Right atrium auricular region (tissue), 2 donors: ENCODE measurements at regions not wholly inside any gene's neighbourhood (a gene's known extent, or its start where the extent isn't known, plus 50 kb on each side); places are given as distances from the start of the nearest gene placed in this dataset.

Source experiments
- DNase-seq: peaks from one replicate; pipeline ENCODE4 v3.0.0-alpha.2; 2019; ENCODE audit warnings: low spot score
- H3K27ac ChIP-seq, 2 donors: fragments of 200-600 bp; sonication (generic); 1 replicate in 1 of 2; 2 replicates in 1 of 2; pipeline ENCODE4 v1.5.1; 2016 to 2019
- H3K27me3 ChIP-seq, 2 donors: fragments of 200-600 bp; sonication (generic); one replicate each; pipeline versions ENCODE4 v1.5.1 to v1.6.0; 2017 to 2019
- H3K36me3 ChIP-seq: fragments of 200-600 bp; sonication (generic); one replicate; pipeline ENCODE4 v1.5.1; 2016
- H3K4me1 ChIP-seq, 2 donors: fragments of 200-600 bp; sonication (generic); one replicate each; pipeline versions ENCODE4 v1.5.1 to v1.6.0; 2017 to 2019
- H3K4me3 ChIP-seq, 2 donors: fragments of 200-600 bp; sonication (generic); 1 replicate in 1 of 2; 2 replicates in 1 of 2; pipeline ENCODE4 v1.5.1; 2017 to 2019; ENCODE audit warnings: mild to moderate bottlenecking in 1 of 2, moderate library complexity in 1 of 2
- H3K9me3 ChIP-seq, 2 donors: fragments of 200-600 bp; sonication (generic); one replicate each; pipeline ENCODE4 v1.5.1; 2019
- CTCF ChIP-seq, 2 donors: fragments of 200-600 bp; sonication (generic); IDR thresholded peaks; one replicate each; pipeline ENCODE4 v1.5.1; 2019; ENCODE audit warnings: antibody characterized with exemption in 2 of 2

DNA sequence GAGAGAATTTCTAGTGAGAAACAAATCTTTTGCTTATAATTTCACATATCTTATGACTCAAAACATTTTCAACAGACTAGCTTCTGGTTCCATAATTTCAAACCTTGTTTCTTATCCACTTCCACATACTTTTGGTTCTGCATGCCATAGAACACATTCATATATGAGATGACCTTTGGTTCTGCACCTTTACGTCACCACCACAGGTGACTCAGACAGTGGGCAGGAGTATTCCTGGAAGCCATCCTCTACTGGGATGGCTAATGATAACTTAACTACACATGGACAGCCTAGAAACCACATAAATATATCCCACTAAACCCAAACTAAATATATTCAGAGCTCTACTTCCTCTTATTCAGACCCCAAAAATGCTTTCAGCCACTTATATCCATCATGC is 133.3 kb downstream of the DCK start:
- no peak for DNase-seq
- H3K27ac ChIP-seq: no peak overlapping the region
- no peaks in the 10 kb centered on the region for H3K27me3 ChIP-seq
- H3K36me3 ChIP-seq: no peaks in the 10 kb centered on the region
- TF ChIP-seq CTCF (IDR thresholded peaks at IDR 0.05): no peak
- H3K9me3 ChIP-seq: no peaks in the 10 kb centered on the region
- no peak overlapping the region for H3K4me3 ChIP-seq
- no peaks in the 10 kb centered on the region for H3K4me1 ChIP-seq

- H3K9me3 ChIP-seq: no peaks in the 10 kb centered on the region
- no peaks in the 10 kb centered on the region for H3K27me3 ChIP-seq
- H3K4me3 ChIP-seq: no peak overlapping the region
- no peaks in the 10 kb centered on the region for H3K36me3 ChIP-seq
- TF ChIP-seq CTCF (IDR thresholded peaks at IDR 0.05): no peak
- no peaks in the 10 kb centered on the region for H3K4me1 ChIP-seq
- H3K27ac ChIP-seq: no peak overlapping the region
- no peak for DNase-seq
Measured at GRCh38 chr4:71130827-71131603, 137.6 kb downstream of the DCK start.

- no peak overlapping the region for H3K4me3 ChIP-seq
- DNase-seq: no peak
- no peaks in the 10 kb centered on the region for H3K27me3 ChIP-seq
- H3K27ac ChIP-seq: no peak overlapping the region
- no peak for TF ChIP-seq CTCF (IDR thresholded peaks at IDR 0.05)
- H3K36me3 ChIP-seq: no peaks in the 10 kb centered on the region
- H3K9me3 ChIP-seq: no peaks in the 10 kb centered on the region
- no peaks in the 10 kb centered on the region for H3K4me1 ChIP-seq
Measured at GRCh38 chr4:71132486-71132885, 139.0 kb downstream of the DCK start.

DNA sequence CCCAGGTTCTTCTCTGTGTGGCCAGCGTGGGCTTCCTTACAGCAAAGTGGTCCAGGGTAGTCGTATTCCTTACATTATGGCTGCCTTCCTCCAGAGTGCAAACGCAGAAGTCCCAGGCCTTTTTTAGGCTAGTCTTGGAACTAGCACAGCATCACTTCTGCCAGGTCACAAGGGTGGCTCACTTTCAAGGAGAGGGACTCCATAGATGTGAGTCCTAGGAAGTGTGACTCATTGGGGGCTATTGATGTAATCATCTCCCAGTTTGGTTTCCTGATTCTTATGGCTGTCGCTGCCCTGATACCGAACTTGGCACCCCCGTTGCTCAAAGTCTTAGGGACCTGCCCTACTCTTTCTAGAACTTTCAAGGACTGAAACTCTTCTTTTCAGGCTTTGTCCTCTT is 140.0 kb downstream of the DCK start:
- no peak for TF ChIP-seq CTCF (IDR thresholded peaks at IDR 0.05)
- no peaks in the 10 kb centered on the region for H3K4me1 ChIP-seq

GRCh38 chr4:71136071-71136470 is 142.6 kb downstream of the DCK start:
- H3K9me3 ChIP-seq: no peaks in the 10 kb centered on the region
- no peak overlapping the region for H3K4me3 ChIP-seq
- DNase-seq: no peak
- no peak for TF ChIP-seq CTCF (IDR thresholded peaks at IDR 0.05)
- no peaks in the 10 kb centered on the region for H3K4me1 ChIP-seq
- H3K36me3 ChIP-seq: no peaks in the 10 kb centered on the region
- no peaks in the 10 kb centered on the region for H3K27me3 ChIP-seq
- H3K27ac ChIP-seq: no peak overlapping the region

More for the DNA sequence above, 140.0 kb downstream of the DCK start:
- Histone ChIP-seq H3K27me3 (no peaks in the 10 kb centered on the region), H3K4me3 (no peak overlapping the region), H3K27ac (no peak overlapping the region), H3K36me3 (no peaks in the 10 kb centered on the region), H3K9me3 (no peaks in the 10 kb centered on the region)
- DNase-seq: no peak
